C1 segment of cervical spinal cord (tissue), 14 donors: ENCODE measurements at regions not wholly inside any gene's neighbourhood (a gene's known extent, or its start where the extent isn't known, plus 50 kb on each side); places are given as distances from the start of the nearest gene placed in this dataset.
A peak's percentile ranks its signal among the peaks of the same experiment; 100 is the strongest.

Source experiments
- DNase-seq, 14 donors: peaks; one replicate each; lab custom pipeline; 2025; lab: John Stamatoyannopoulos, UW

DNA sequence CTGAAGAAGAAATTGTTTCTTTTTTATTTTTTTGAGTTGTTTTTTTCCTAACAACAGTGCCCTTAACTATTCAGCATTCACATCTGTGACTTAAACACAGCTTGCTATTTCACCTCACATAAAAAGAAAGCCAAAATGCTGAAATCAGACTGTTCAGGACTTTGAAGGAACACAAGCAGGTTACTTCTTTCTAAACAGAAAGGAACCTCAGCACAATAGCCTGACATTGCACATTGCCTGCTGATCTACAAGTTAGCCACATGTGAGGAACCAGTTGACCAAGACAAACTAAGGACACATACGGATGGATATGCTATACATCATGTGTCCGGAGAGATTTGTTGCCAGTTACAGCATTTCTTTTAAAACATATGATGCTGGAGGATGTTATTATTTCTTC is 331.1 kb downstream of the FSIP2 start:
- DNase-seq: no peak

- DNase-seq: no peak
Observed at GRCh38 chr2:186085226-186085625, 346.6 kb downstream of the FSIP2 start.

- no peak for DNase-seq
Observed at GRCh38 chr2:186093174-186093573, 354.6 kb downstream of the FSIP2 start.

- peak in 1 of 14 donors; percentile 14 for DNase-seq
Observed at GRCh38 chr2:186098821-186099220, 360.2 kb downstream of the FSIP2 start.

DNA sequence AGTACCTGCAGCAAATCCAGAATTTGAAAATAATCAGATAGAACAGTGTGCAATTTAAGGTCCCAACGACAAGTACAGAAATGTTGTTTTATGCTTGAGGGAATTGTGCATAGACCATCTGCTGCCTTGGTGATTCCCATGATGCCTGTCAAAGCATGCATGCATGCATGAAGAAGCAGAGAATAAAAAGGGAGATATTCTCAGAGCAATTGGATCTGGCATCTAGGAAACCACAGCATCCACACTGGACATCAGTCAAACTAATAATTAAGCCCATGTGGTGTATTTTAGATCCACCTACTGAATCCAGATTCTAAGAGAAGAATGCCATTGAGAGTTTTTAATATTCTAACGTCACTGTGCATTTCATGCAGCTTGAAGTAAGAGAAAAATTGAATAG is 361.2 kb downstream of the FSIP2 start:
- DNase-seq: peak in 1 of 14 donors; percentile 95

DNA sequence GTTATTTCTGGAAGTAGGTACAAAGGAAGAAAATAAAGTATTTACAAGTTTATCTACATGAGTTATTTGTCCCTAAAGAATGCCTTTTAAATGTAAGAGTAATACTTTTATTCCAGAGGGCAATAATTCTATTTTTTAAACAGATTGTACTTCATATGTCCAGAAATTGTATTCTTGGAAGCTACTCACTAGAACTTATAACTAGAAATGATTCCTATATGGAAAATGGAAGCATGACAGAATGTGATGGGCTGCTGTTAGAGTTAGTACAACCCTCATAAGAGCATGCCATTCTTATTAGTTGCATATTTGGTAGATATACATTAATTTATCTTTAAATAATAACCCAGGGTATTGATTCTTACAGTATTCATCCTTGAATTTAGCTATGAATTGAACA is 362.0 kb downstream of the FSIP2 start:
- DNase-seq: peak in 1 of 14 donors; percentile 9

DNA sequence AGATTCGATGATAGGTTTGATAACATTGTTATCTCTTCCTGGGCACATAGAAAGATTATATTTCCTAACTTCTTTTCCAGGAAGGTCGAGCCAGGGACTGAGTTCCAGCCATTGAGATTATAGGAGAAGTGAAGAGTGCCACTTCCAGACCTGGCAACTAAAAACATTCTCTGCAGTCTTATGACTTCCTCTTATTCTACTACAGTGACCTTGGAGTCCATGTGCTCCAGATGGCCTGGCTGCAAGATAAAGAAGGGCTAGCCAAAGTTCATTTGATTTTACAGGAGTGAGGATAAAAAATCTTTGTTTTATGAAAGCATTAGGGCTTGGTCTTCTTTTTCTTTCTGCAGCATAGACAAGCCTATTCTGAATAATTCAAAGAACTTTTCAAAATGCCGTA is 363.0 kb downstream of the FSIP2 start:
- peak in 1 of 14 donors; percentile 68 for DNase-seq

DNA sequence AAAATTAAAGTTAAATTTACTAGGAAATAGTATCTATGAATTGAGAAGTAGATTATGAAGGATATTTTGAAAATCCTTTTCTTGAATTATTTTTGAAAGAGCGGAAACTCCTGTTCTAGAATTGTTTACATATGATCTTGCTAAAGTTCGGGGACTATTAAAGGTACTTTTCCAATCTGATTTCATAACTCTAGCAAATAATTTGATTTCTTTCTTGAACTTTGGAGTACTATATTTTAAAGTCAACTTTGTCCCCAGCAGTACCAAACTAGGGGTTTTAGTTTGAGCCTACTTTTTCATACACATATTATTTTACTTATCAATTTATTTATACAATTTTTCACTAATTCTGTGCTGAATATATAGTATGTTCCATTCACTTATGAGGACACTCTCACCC is 364.7 kb downstream of the FSIP2 start:
- DNase-seq: no peak

GRCh38 chr2:186105016-186105724 is 366.6 kb downstream of the FSIP2 start:
- no peak for DNase-seq

- no peak for DNase-seq
Observed at GRCh38 chr2:186108470-186108869, 369.9 kb downstream of the FSIP2 start.

DNA sequence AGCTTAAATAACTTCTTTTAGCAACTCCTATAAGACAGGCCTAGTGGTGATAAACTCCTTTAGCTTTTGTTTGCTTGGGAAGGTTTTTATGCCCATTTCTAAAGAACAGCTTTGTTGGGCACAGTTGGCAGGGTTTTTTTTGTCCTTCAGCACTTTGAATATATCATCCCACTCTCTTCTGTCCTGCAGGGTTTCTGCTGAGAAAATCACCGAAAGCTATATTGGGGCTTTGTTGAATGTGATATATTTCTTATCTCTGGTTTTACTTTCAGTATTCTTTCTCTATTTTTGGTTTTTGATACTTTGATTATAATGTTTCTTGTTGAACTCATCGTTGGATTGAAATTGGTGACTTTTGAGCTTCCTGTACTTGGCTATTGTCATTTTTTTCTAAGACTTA is 372.8 kb upstream of the ZC3H15 start:
- no peak for DNase-seq

DNA sequence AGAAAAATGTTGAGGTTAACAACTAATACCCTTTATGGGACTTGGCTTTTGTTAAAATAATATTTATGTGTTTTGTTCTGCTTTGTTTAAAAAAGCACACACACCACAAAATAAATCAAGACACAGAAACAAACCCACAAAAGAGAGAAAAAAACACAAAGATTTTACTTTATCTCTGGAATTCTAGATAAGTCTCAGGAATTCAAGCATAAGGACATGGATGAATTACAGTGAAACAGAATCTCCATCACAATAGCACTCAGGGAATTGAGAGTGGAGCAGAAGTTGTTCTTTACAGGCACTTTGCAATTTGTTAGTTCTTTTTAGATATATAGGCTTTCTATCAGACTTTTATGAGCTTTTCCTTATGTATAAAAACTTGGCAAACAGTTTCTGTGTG is 360.9 kb upstream of the ZC3H15 start:
- DNase-seq: no peak

- no peak for DNase-seq
Observed at GRCh38 chr2:186125625-186126024, 360.4 kb upstream of the ZC3H15 start.

DNA sequence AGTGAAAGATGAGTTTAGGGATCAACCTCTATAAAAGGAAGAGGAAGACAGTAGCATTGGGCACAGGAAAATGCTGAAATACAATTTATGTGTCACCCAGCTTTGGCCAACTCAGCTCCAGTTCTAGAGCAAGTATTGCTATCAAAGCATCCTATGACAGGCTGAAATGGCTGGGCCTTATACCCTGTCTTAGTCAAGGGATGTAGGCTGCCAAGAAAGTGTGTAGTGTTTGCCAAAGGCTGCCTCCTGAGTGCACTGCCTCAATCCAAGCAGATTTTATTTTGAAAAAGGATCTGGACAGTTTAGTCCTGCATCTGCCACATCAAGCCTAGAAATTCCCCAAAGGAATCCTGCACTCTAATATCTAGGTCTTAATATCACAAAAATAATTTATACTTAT is 359.9 kb upstream of the ZC3H15 start:
- peak in 1 of 14 donors; percentile 54 for DNase-seq

GRCh38 chr2:186129767-186130581 is 356.1 kb upstream of the ZC3H15 start:
- no peak for DNase-seq

DNA sequence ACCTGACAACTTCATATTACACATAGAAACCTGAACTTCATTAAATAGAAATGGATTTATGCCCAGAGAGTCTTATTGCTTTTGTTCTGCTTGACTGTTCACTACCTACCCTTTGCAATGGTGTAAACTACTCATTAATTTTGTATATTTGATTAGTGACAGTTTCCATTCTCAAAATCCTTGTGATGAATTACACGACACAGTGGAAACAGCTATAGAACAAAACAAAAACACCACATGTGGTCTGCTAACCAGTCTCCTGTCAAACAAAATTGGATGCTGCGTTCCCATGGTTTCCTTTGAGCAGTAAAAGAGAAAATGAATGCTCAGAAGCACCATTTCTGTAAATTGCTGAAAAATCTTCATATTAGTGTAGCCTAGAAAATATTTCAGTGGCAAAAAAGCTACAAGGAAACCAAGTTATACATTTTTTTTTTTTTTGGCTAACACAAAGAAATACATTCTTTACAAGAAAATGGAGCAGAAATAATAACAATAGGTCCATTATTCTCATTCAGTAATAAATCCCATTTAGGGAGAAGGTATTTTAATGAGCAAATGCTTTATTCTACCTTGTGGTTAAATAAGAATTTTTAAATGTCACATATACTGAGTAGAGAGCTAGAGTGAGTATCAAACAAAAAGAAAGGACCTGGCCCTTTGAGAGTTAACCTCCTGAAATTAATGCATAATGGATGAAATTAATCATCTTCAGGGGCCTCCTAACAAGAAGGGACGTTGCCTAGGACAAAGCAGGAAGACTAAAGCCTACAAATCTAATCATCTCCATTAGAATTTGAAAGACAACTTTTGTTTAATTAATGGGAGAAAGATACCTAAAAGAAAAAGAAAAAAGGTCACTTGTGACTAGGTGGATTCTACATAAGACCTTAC is 355.1 kb upstream of the ZC3H15 start:
- no peak for DNase-seq

DNA sequence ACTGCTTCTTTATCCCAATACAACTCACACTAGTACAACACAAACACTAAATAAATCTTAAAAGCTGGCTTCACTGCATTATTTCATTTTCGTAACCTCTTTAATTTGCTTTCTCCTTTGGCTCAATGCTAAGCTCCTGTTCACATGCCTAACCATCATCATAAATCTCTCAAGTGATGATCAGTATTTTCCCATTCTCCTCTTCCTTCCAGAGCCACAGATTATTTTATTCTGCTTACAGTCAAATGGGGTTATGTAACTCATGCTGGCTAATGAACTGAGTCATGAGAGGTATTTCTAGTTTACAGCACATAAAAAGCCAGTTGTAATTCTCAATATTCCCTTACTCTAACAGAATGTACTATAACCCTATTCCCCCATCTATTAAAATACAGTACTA is 350.4 kb upstream of the ZC3H15 start:
- no peak for DNase-seq

DNA sequence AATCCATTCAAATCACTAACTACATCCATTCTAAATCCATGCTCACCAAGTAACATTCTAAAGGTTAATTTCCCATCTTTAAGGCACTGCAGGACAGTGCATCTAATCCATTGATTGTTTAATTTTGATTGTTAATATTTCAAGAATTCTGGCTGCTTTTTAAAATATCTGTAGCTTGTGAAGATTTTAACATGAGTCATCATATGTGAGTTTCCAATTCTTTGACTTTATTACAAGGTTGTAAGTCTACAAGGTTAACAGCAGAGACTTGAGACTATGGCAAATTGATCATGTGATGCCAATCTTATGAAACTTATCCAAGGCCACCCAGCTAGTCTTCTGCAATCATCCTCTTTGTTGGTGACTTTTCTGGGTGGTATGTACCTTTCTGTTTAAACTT is 349.2 kb upstream of the ZC3H15 start:
- DNase-seq: no peak

DNA sequence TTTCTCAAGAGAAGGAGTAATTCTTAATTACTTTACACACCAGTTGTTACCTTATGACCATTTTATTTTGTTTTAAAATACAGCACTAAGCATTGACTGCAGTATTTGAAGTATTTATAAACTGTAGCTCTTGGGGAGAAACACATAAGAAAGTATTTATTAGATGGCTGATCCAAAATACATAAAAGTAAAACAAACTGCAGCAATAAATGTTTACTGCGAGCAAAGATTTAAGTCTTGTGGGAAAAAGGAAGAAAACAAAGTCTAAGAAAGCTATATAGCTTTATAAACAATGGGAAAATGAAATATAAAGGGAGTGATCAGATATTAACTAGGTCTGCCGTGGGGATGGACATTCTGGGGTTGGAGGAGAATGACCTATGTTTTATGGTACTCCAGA is 347.2 kb upstream of the ZC3H15 start:
- DNase-seq: no peak

- no peak for DNase-seq
Observed at GRCh38 chr2:186159101-186159500, 327.0 kb upstream of the ZC3H15 start.

DNA sequence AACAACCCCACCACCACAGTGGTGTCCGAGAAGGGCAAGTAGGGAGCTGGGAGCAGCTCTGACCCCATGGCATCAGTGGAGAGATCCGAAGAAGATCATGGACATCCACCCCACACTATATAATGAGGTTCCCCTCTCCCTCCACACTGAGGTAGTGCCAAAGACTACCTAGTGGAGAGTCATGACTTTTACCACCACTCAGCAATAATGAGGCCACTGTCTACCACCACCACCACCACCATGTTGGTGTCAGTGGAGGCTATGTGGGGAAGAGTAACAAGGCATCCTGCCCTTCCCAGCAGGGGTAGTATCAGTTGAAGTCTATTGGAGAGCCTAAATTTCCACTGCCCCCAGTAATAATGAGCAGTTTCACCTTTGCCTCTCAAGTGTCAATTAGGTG is 321.7 kb upstream of the ZC3H15 start:
- DNase-seq: no peak

GRCh38 chr2:186170693-186171092 is 315.4 kb upstream of the ZC3H15 start:
- DNase-seq: no peak
